Lower leg skin (tissue), 3 donors: ENCODE measurements at regions not wholly inside any gene's neighbourhood (a gene's known extent, or its start where the extent isn't known, plus 50 kb on each side); places are given as distances from the start of the nearest gene placed in this dataset.
"Not testable (repeated sequence)": the region's sequence is repeated elsewhere in the genome, so short reads cannot be mapped to it uniquely, and the experiment has no call there.

ENCODE experiments used
- POLR2A ChIP-seq, 2 donors: fragments of 450-650 bp; IDR thresholded peaks; one replicate each; pipeline ENCODE4 v1.6.1; 2016 to 2017; ENCODE audit warnings: antibody characterized with exemption in 2 of 2, mild to moderate bottlenecking in 1 of 2, moderate library complexity in 1 of 2
- TF ChIP-seq, protein P1 (sequence below), 3 donors: fragments of 450-650 bp; IDR thresholded peaks; one replicate each; pipeline ENCODE4 v1.5.1; 2016; ENCODE audit warnings: antibody characterized with exemption in 3 of 3, mild to moderate bottlenecking in 3 of 3, moderate library complexity in 2 of 3

DNA sequence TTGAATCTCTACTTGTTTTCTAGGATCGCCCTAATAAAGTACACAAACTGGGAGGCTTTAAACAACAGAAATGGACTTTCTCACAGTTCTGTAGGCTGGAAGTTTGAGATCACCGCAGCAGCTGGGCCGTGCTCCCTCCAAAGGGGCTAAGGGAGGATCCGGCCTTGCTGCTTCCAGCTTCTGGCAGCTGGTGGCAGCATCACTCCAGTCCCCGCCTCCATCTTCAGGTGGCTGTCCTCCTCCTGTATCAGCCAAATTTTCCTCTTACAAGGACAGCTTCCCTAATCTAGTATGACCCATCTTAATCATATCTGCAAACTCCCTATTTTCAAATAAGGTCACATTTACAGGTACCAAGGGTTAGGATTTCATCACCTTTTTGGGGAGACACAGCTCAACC is 120.5 kb downstream of the MRPL57 start:
- TF ChIP-seq, protein P1, sequence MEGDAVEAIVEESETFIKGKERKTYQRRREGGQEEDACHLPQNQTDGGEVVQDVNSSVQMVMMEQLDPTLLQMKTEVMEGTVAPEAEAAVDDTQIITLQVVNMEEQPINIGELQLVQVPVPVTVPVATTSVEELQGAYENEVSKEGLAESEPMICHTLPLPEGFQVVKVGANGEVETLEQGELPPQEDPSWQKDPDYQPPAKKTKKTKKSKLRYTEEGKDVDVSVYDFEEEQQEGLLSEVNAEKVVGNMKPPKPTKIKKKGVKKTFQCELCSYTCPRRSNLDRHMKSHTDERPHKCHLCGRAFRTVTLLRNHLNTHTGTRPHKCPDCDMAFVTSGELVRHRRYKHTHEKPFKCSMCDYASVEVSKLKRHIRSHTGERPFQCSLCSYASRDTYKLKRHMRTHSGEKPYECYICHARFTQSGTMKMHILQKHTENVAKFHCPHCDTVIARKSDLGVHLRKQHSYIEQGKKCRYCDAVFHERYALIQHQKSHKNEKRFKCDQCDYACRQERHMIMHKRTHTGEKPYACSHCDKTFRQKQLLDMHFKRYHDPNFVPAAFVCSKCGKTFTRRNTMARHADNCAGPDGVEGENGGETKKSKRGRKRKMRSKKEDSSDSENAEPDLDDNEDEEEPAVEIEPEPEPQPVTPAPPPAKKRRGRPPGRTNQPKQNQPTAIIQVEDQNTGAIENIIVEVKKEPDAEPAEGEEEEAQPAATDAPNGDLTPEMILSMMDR (IDR thresholded peaks at IDR 0.05): not testable (repeated sequence)
- TF ChIP-seq POLR2A (IDR thresholded peaks at IDR 0.05): not testable (repeated sequence)
